Chondrocyte (in vitro differentiated cells): ENCODE measurements at regions not wholly inside any gene's neighbourhood (a gene's known extent, or its start where the extent isn't known, plus 50 kb on each side); places are given as distances from the start of the nearest gene placed in this dataset.

Experiments used
- DNase-seq: peaks from one replicate; pipeline ENCODE4 v3.0.0; 2021; ENCODE audit warnings: mixed read lengths, low spot score
- H3K27ac Mint-ChIP-seq: one replicate; pipeline ENCODE4 v1.8.0; 2021; ENCODE audit warnings: mild to moderate bottlenecking, moderate library complexity, mixed read lengths; ENCODE audit not compliant: unreplicated experiment
- H3K27me3 Mint-ChIP-seq: 2 replicates; pipeline ENCODE4 v1.8.0; 2021; ENCODE audit warnings: low read depth, mixed read lengths
- H3K36me3 Mint-ChIP-seq: 2 replicates; pipeline ENCODE4 v1.8.0; 2021; ENCODE audit warnings: low read depth, mixed read lengths
- H3K4me1 Mint-ChIP-seq: 2 replicates; pipeline ENCODE4 v1.8.0; 2021; ENCODE audit warnings: low read depth, mild to moderate bottlenecking, mixed read lengths
- H3K4me3 Mint-ChIP-seq: one replicate; pipeline ENCODE4 v1.8.0; 2021; ENCODE audit warnings: mild to moderate bottlenecking, moderate library complexity, mixed read lengths; ENCODE audit not compliant: unreplicated experiment
- H3K9me3 Mint-ChIP-seq: 2 replicates; pipeline ENCODE4 v1.8.0; 2021; ENCODE audit warnings: low read depth, mixed read lengths
- CTCF ChIP-seq: fragments of 200-600 bp; sonication (generic); IDR thresholded peaks from 2 replicates; pipeline ENCODE4 v1.5.0; 2021; ENCODE audit warnings: antibody characterized with exemption, mild to moderate bottlenecking, moderate library complexity

GRCh38 chr21:14903172-14903865 is 161.5 kb downstream of the NRIP1 start:
- H3K4me1 Mint-ChIP-seq: peaks cover 11% of the 10 kb centered on the region
- no peak for DNase-seq
- H3K27ac Mint-ChIP-seq: no peak overlapping the region
- no peaks in the 10 kb centered on the region for H3K36me3 Mint-ChIP-seq
- H3K9me3 Mint-ChIP-seq: peaks cover 4% of the 10 kb centered on the region
- H3K27me3 Mint-ChIP-seq: no peaks in the 10 kb centered on the region
- no peak overlapping the region for H3K4me3 Mint-ChIP-seq
- TF ChIP-seq CTCF: no peak

- Mint-ChIP-seq H3K4me1 (peaks cover 11% of the 10 kb centered on the region), H3K27ac (no peak overlapping the region), H3K9me3 (no peaks in the 10 kb centered on the region), H3K27me3 (no peaks in the 10 kb centered on the region), H3K36me3 (no peaks in the 10 kb centered on the region), H3K4me3 (no peak overlapping the region)
- TF ChIP-seq CTCF: no peak
- DNase-seq: no peak
These were observed 163.3 kb downstream of the NRIP1 start for GRCh38 chr21:14901482-14901958.

DNA sequence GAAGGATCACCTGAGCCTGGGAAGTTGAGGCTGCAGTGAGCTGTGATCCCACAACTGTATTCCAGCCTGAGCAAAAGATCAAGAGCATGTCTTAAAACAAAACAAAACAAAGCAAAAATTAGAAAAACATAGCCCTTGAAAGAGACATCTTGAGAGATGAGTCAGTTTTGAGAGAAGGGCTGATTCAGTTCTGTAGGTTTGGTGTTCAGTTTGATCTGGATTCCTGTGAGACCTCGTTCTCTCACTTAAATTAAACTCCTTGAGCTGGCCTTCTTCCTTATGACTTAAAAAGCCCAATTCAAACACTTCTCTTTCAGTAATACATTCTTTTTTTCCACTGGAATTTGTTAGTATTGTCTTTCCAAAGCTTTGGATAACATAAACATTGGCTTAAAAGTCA is 164.2 kb downstream of the NRIP1 start:
- Mint-ChIP-seq H3K9me3 (no peaks in the 10 kb centered on the region), H3K36me3 (no peaks in the 10 kb centered on the region), H3K27ac (no peak overlapping the region), H3K4me3 (no peak overlapping the region), H3K4me1 (peaks cover 11% of the 10 kb centered on the region), H3K27me3 (no peaks in the 10 kb centered on the region)
- DNase-seq: no peak
- no peak for TF ChIP-seq CTCF

DNA sequence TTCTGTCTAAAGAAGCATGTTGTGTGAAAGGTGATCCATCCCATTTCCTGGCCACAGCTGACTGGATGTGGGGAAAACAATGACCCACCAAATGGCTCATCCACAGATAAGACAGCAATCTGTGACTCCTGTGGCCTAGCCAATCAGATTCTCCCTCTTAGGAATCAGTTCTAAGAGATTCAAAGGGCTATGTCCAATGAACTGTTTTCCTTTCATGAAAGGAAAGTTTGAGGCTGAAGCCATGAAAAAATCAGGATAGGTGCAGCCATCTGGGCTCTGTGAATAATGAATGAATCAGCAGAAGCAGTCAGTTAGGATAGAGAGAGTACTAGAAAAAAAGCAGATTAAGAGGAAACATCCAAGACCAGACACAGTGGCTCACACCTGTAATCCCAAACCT is 164.7 kb downstream of the NRIP1 start:
- H3K27me3 Mint-ChIP-seq: no peaks in the 10 kb centered on the region
- H3K4me1 Mint-ChIP-seq: peaks cover 11% of the 10 kb centered on the region
- no peak for DNase-seq

DNA sequence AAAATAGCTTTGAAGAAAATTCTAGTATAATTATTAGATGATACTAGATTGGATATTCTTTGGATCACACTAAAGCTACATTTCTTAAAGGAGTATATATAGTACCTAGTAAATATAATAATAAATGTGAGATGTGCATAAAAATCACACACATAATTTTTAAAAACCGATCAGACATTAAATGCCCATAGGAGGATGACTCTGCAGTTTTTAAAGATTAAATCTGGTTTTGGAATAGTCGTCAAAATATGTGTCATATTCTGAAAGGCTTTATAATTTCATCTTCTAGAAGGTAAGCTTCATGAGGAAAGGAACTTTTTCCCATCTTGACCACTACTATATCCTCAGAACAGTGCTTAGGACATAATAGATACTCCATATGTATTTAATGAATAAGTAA is 169.0 kb downstream of the NRIP1 start:
- Mint-ChIP-seq H3K27me3 (no peaks in the 10 kb centered on the region), H3K27ac (no peak overlapping the region), H3K9me3 (no peaks in the 10 kb centered on the region), H3K36me3 (peaks cover 1% of the 10 kb centered on the region), H3K4me1 (peaks cover 8% of the 10 kb centered on the region), H3K4me3 (no peak overlapping the region)
- DNase-seq: no peak
- no peak for TF ChIP-seq CTCF

More for the DNA sequence above, 164.7 kb downstream of the NRIP1 start:
- no peak overlapping the region for H3K4me3 Mint-ChIP-seq
- no peak overlapping the region for H3K27ac Mint-ChIP-seq
- no peaks in the 10 kb centered on the region for H3K9me3 Mint-ChIP-seq
- no peak for TF ChIP-seq CTCF
- H3K36me3 Mint-ChIP-seq: no peaks in the 10 kb centered on the region
